ENCODE measurements at regions not wholly inside any gene's neighbourhood (a gene's known extent, or its start where the extent isn't known, plus 50 kb on each side); places are given as distances from the start of the nearest gene placed in this dataset.

GRCh38 chr20:11539450-11539849 is 378.2 kb upstream of the BTBD3 start:
- no peak for DNase-seq (ENCODE audit: low spot score)
- in situ Hi-C loops (cut with MboI; ENCODE audit: low sequenced_read_pairs, unreplicated experiment), result loop anchor here (25.0 kb wide), 2 partner anchors 852 to 977 kb away; no protein-coding TSS in a partner anchor
- no peak for TF ChIP-seq CTCF (IDR thresholded peaks at IDR 0.05; ENCODE audit: borderline replicate concordance, control extremely low read depth, extremely low read depth, insufficient read depth, missing control alignments)

GRCh38 chr20:11540558-11540957 is 377.1 kb upstream of the BTBD3 start:
- in situ Hi-C loops (cut with MboI; ENCODE audit: low sequenced_read_pairs, unreplicated experiment), result loop anchor here (25.0 kb wide), 2 partner anchors 853 to 978 kb away; no protein-coding TSS in a partner anchor
- DNase-seq (ENCODE audit: low spot score), result no peak
- no peak for TF ChIP-seq CTCF (IDR thresholded peaks at IDR 0.05; ENCODE audit: borderline replicate concordance, control extremely low read depth, extremely low read depth, insufficient read depth, missing control alignments)

- in situ Hi-C loops (cut with MboI; ENCODE audit: low sequenced_read_pairs, unreplicated experiment), result loop anchor here (25.0 kb wide), 2 partner anchors 855 to 980 kb away; no protein-coding TSS in a partner anchor
- no peak for TF ChIP-seq CTCF (IDR thresholded peaks at IDR 0.05; ENCODE audit: borderline replicate concordance, control extremely low read depth, extremely low read depth, insufficient read depth, missing control alignments)
- DNase-seq (ENCODE audit: low spot score), result no peak
Observed at GRCh38 chr20:11542645-11543044, 375.0 kb upstream of the BTBD3 start.

- in situ Hi-C loops (cut with MboI; ENCODE audit: low sequenced_read_pairs, unreplicated experiment), result loop anchor here (25.0 kb wide), 2 partner anchors 857 to 982 kb away; no protein-coding TSS in a partner anchor
- DNase-seq (ENCODE audit: low spot score), result peak; percentile 56
- peak; percentile 40 for TF ChIP-seq CTCF (IDR thresholded peaks at IDR 0.05; ENCODE audit: borderline replicate concordance, control extremely low read depth, extremely low read depth, insufficient read depth, missing control alignments)
Observed at GRCh38 chr20:11544029-11544678, 373.5 kb upstream of the BTBD3 start.

GRCh38 chr20:11546939-11547338 is 370.8 kb upstream of the BTBD3 start:
- no peak for DNase-seq (ENCODE audit: low spot score)
- TF ChIP-seq CTCF (IDR thresholded peaks at IDR 0.05; ENCODE audit: borderline replicate concordance, control extremely low read depth, extremely low read depth, insufficient read depth, missing control alignments), result no peak
- in situ Hi-C loops (cut with MboI; ENCODE audit: low sequenced_read_pairs, unreplicated experiment), result loop anchor here (25.0 kb wide), 2 partner anchors 860 to 985 kb away; no protein-coding TSS in a partner anchor

GRCh38 chr20:11549172-11550103 is 368.3 kb upstream of the BTBD3 start:
- in situ Hi-C loops (cut with MboI; ENCODE audit: low sequenced_read_pairs, unreplicated experiment), result loop anchor here (25.0 kb wide), 3 partner anchors 862 to 1912 kb away; no protein-coding TSS in a partner anchor

More at GRCh38 chr20:11549172-11550103, 368.3 kb upstream of the BTBD3 start:
- no peak for TF ChIP-seq CTCF (IDR thresholded peaks at IDR 0.05; ENCODE audit: borderline replicate concordance, control extremely low read depth, extremely low read depth, insufficient read depth, missing control alignments)
- DNase-seq (ENCODE audit: low spot score), result no peak

All from GM13976 (cell line).